GM12891 (cell line): ENCODE measurements at regions not wholly inside any gene's neighbourhood (a gene's known extent, or its start where the extent isn't known, plus 50 kb on each side); places are given as distances from the start of the nearest gene placed in this dataset.

ENCODE experiments used
- POLR2A ChIP-seq: IDR thresholded peaks from 2 replicates; pipeline ENCODE4 v1.6.1; 2011; ENCODE audit warnings: low read depth, low read length, control low read depth
- POLR2AphosphoS5 ChIP-seq: IDR thresholded peaks from 2 replicates; pipeline ENCODE4 v1.6.1; 2011; ENCODE audit warnings: low read depth, low read length, control low read depth
- SPI1 ChIP-seq: IDR thresholded peaks from 2 replicates; pipeline ENCODE4 v1.6.1; 2011; ENCODE audit warnings: low read depth, low read length, control low read depth
- TAF1 ChIP-seq: IDR thresholded peaks from 2 replicates; pipeline ENCODE4 v1.6.1; 2011; ENCODE audit warnings: low read depth, low read length, control low read depth

DNA sequence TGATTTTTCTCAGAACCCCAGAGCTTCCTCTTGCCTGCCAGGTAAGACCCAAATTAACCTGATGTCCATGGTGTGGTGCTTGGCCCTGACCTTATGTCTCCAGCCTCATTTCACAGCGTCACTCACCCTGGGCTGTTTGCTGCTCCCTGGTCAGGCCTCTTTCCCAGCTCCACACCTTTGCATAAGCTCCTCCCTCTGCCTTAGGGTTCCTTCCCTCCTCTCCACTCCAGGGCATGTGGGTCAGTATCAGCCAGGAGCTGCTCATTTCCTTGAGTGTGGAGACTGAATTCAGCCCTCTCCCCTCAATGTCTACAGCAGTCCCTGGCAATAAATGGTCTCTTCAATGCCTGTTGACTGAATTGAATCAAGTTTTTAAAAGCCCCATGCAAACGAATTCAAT is 75.6 kb upstream of the ANKRD34C start:
- TF ChIP-seq POLR2A (no peak), POLR2AphosphoS5 (no peak), TAF1 (no peak), SPI1 (no peak)
